CD4-positive, CD25-positive, alpha-beta regulatory T cell (primary cell): ENCODE measurements at regions not wholly inside any gene's neighbourhood (a gene's known extent, or its start where the extent isn't known, plus 50 kb on each side); places are given as distances from the start of the nearest gene placed in this dataset.
"Not testable (repeated sequence)": the region's sequence is repeated elsewhere in the genome, so short reads cannot be mapped to it uniquely, and the experiment has no call there.

Experiments used
- ATAC-seq, 2 donors: fragments of 150-1000 bp; cut with Tn5 transposase; one replicate each; pipeline ENCODE4 v1.10.0; 2021; ENCODE audit warnings: low read depth in 2 of 2, moderate number of reproducible peaks in 2 of 2, moderate library complexity in 1 of 2
- DNase-seq, 3 donors: peaks; one replicate each; pipeline versions ENCODE4 v3.0.0 to v3.0.0-alpha.2; 2012 to 2022; ENCODE audit warnings: mixed read lengths in 1 of 3
- H3K27ac ChIP-seq: one replicate; pipeline ENCODE4 v1.7.0; 2013; ENCODE audit warnings: mild to moderate bottlenecking, low read length; ENCODE audit not compliant: insufficient read depth, poor library complexity, severe bottlenecking
- H3K27me3 ChIP-seq: one replicate; pipeline ENCODE4 v1.7.0; 2013; ENCODE audit warnings: low read length; ENCODE audit not compliant: control insufficient read depth, insufficient read depth
- H3K36me3 ChIP-seq: one replicate; pipeline ENCODE4 v1.7.0; 2013; ENCODE audit warnings: mild to moderate bottlenecking, low read length, moderate library complexity; ENCODE audit not compliant: control insufficient read depth, insufficient read depth
- H3K4me1 ChIP-seq: 2 replicates; pipeline ENCODE4 v1.7.0; 2013; ENCODE audit warnings: mild to moderate bottlenecking, low read length; ENCODE audit not compliant: insufficient read depth, control insufficient read depth, poor library complexity, severe bottlenecking
- H3K4me3 ChIP-seq: one replicate; pipeline ENCODE4 v1.7.0; 2013; ENCODE audit warnings: low read depth, mild to moderate bottlenecking, low read length, moderate library complexity
- H3K9me3 ChIP-seq, 2 experiments: 1 replicate in 1 of 2; 2 replicates in 1 of 2; pipeline ENCODE4 v1.7.0; 2013; ENCODE audit warnings: low read length in 2 of 2, mild to moderate bottlenecking in 1 of 2, moderate library complexity in 1 of 2; ENCODE audit not compliant: control insufficient read depth in 2 of 2
- H3K27ac Mint-ChIP-seq, 3 donors: one replicate each; pipeline ENCODE4 v1.8.0; 2020 to 2022; ENCODE audit warnings: mild to moderate bottlenecking in 3 of 3, mixed read lengths in 3 of 3, moderate library complexity in 2 of 3
- H3K27me3 Mint-ChIP-seq: one replicate; pipeline ENCODE4 v1.8.0; 2022; ENCODE audit warnings: mild to moderate bottlenecking, mixed read lengths
- H3K36me3 Mint-ChIP-seq: one replicate; pipeline ENCODE4 v1.8.0; 2020; ENCODE audit warnings: mixed read lengths
- H3K4me1 Mint-ChIP-seq, 4 donors: one replicate each; pipeline ENCODE4 v1.8.0; 2020 to 2022; ENCODE audit warnings: mixed read lengths in 4 of 4, mild to moderate bottlenecking in 1 of 4
- H3K4me3 Mint-ChIP-seq, 4 donors: one replicate each; pipeline ENCODE4 v1.8.0; 2020 to 2022; ENCODE audit warnings: mild to moderate bottlenecking in 4 of 4, mixed read lengths in 4 of 4, moderate library complexity in 3 of 4
- H3K9me3 Mint-ChIP-seq, 7 donors: one replicate each; pipeline ENCODE4 v1.8.0; 2020 to 2022; ENCODE audit warnings: mixed read lengths in 7 of 7, mild to moderate bottlenecking in 3 of 7, moderate library complexity in 2 of 7

GRCh38 chr4:91738831-91739230 lies 564.9 kb upstream of the GRID2 start:
- H3K27ac Mint-ChIP-seq, H3K36me3 ChIP-seq, H3K4me1 Mint-ChIP-seq, H3K4me3 ChIP-seq, ATAC-seq, H3K27me3 Mint-ChIP-seq, H3K27ac ChIP-seq, H3K4me1 ChIP-seq, H3K36me3 Mint-ChIP-seq, DNase-seq, H3K9me3 ChIP-seq, H3K27me3 ChIP-seq, H3K4me3 Mint-ChIP-seq: not testable (repeated sequence)
- H3K9me3 Mint-ChIP-seq = peaks cover 0 to 17% (median 6%) of the 10 kb centered on the region in 7 donors

DNA sequence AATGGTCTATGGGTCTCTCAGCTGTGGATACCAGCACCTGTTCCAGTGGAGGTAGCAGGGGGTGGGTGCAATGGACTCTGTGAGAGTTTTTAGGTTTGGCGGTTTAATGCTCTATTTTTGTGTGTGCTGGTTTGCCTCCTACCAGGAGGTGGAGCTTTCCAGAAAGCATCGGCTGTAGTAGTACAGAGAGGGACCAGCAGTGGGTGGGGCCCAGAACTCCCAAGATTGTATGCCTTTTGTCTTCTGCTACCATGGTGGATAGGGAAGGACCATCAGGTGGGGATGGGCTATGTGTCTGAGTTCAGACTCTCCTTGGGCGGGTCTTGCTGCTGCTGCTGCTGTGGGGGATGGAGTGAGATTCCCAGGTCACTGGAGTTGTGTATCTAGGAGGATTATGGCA lies 557.2 kb upstream of the GRID2 start:
- Histone ChIP-seq H3K4me1 (no peaks in the 10 kb centered on the region), H3K9me3 (peaks cover 2 to 6% of the 10 kb centered on the region in 2 experiments), H3K27ac (no peak overlapping the region), H3K27me3 (no peaks in the 10 kb centered on the region), H3K4me3 (no peak overlapping the region), H3K36me3 (no peaks in the 10 kb centered on the region)
- H3K36me3 Mint-ChIP-seq = no peaks in the 10 kb centered on the region
- no peak overlapping the region for H3K4me3 Mint-ChIP-seq
- no peaks in the 10 kb centered on the region for H3K4me1 Mint-ChIP-seq
- ATAC-seq (no peak), DNase-seq (no peak)
- no peak overlapping the region for H3K27ac Mint-ChIP-seq
- H3K9me3 Mint-ChIP-seq = peaks cover 0 to 31% (median 8%) of the 10 kb centered on the region in 7 donors
- no peaks in the 10 kb centered on the region for H3K27me3 Mint-ChIP-seq

- Histone ChIP-seq H3K36me3 (no peaks in the 10 kb centered on the region), H3K4me3 (no peak overlapping the region), H3K4me1 (no peaks in the 10 kb centered on the region), H3K27ac (no peak overlapping the region), H3K27me3 (no peaks in the 10 kb centered on the region), H3K9me3 (peaks cover 0 to 5% of the 10 kb centered on the region in 2 experiments)
- no peak for ATAC-seq
- Mint-ChIP-seq H3K27me3 (no peaks in the 10 kb centered on the region), H3K4me3 (no peak overlapping the region), H3K36me3 (no peaks in the 10 kb centered on the region), H3K4me1 (no peaks in the 10 kb centered on the region), H3K27ac (no peak overlapping the region), H3K9me3 (peaks cover 3 to 7% (median 4%) of the 10 kb centered on the region in 7 donors)
- DNase-seq = no peak
Observed at GRCh38 chr4:91751961-91752360, 551.8 kb upstream of the GRID2 start.

- H3K36me3 Mint-ChIP-seq = no peaks in the 10 kb centered on the region
- H3K27me3 Mint-ChIP-seq = no peaks in the 10 kb centered on the region
- Histone ChIP-seq H3K36me3 (no peaks in the 10 kb centered on the region), H3K9me3 (peaks cover 0 to 3% of the 10 kb centered on the region in 2 experiments), H3K27me3 (no peaks in the 10 kb centered on the region), H3K4me3 (no peak overlapping the region), H3K4me1 (no peaks in the 10 kb centered on the region), H3K27ac (no peak overlapping the region)
- H3K4me1 Mint-ChIP-seq = no peaks in the 10 kb centered on the region
- no peak overlapping the region for H3K27ac Mint-ChIP-seq
- no peak for DNase-seq
- no peak overlapping the region for H3K4me3 Mint-ChIP-seq
- H3K9me3 Mint-ChIP-seq = peaks cover 3 to 12% (median 4%) of the 10 kb centered on the region in 7 donors
- ATAC-seq = no peak
Observed at GRCh38 chr4:91754716-91755115, 549.0 kb upstream of the GRID2 start.

GRCh38 chr4:91758487-91758886 lies 545.3 kb upstream of the GRID2 start:
- H3K27me3 Mint-ChIP-seq = no peaks in the 10 kb centered on the region
- no peaks in the 10 kb centered on the region for H3K4me1 ChIP-seq
- no peaks in the 10 kb centered on the region for H3K36me3 Mint-ChIP-seq
- peaks cover 3 to 5% (median 3%) of the 10 kb centered on the region in 7 donors for H3K9me3 Mint-ChIP-seq
- H3K27ac Mint-ChIP-seq = no peak overlapping the region
- H3K4me3 Mint-ChIP-seq = no peak overlapping the region
- H3K36me3 ChIP-seq = no peaks in the 10 kb centered on the region
- ATAC-seq (no peak), DNase-seq (no peak)
- no peaks in the 10 kb centered on the region for H3K4me1 Mint-ChIP-seq
- no peaks in the 10 kb centered on the region for H3K27me3 ChIP-seq
- H3K27ac ChIP-seq = no peak overlapping the region
- no peaks in the 10 kb centered on the region for H3K9me3 ChIP-seq
- H3K4me3 ChIP-seq = no peak overlapping the region

DNA sequence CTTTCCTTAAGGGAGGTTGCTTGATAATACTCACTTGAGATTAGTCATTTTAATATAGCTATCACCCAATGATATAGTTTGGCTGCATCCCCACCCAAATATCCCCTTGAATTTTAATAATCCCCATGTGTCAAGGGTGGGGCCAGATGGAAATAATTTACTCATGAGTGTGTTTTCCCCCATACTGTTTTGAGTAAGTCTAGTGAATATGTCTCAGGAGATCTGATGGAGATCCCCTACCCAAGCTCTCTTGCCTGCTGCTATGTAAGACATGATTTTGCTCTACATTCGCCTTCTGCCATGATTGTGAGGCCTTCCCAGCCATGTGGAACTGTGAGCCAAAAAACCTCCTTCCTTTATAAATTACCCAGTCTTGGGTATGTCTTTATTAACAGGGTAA lies 539.7 kb upstream of the GRID2 start:
- no peaks in the 10 kb centered on the region for H3K4me1 Mint-ChIP-seq
- no peaks in the 10 kb centered on the region for H3K27me3 ChIP-seq
- H3K27ac Mint-ChIP-seq = no peak overlapping the region
- no peaks in the 10 kb centered on the region for H3K27me3 Mint-ChIP-seq
- DNase-seq (no peak), ATAC-seq (no peak)
- H3K9me3 ChIP-seq = no peaks in the 10 kb centered on the region
- H3K4me1 ChIP-seq = no peaks in the 10 kb centered on the region
- no peak overlapping the region for H3K4me3 ChIP-seq
- H3K9me3 Mint-ChIP-seq = peaks cover 3 to 10% (median 7%) of the 10 kb centered on the region in 7 donors
- H3K36me3 ChIP-seq = no peaks in the 10 kb centered on the region
- H3K36me3 Mint-ChIP-seq = no peaks in the 10 kb centered on the region
- H3K4me3 Mint-ChIP-seq = no peak overlapping the region
- H3K27ac ChIP-seq = no peak overlapping the region

DNA sequence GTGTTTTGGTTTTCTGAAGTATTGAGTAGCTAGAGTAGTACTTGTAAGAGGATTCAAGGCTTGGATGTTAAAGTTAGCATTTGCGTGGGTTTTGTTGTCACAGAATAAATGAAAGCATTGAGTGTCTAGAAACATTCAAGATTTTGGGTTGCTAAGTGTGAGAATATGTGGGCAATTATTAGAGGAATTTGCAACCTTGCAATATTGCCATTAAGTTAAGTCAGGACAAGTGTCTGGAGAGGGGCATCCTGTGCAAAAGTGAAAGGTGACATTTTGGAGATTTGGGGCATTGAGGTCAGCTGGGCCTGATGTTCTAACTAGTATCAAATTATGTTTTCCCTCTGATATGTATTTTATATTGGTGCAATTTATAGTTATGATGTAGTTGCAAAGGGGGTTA lies 533.9 kb upstream of the GRID2 start:
- peaks cover under 1 to 31% (median 9%) of the 10 kb centered on the region in 7 donors for H3K9me3 Mint-ChIP-seq
- Histone ChIP-seq H3K4me3 (no peak overlapping the region), H3K27ac (no peak overlapping the region), H3K36me3 (no peaks in the 10 kb centered on the region), H3K4me1 (no peaks in the 10 kb centered on the region), H3K9me3 (peaks cover 0 to 9% of the 10 kb centered on the region in 2 experiments), H3K27me3 (no peaks in the 10 kb centered on the region)
- H3K27me3 Mint-ChIP-seq = no peaks in the 10 kb centered on the region
- ATAC-seq (no peak), DNase-seq (no peak)
- no peaks in the 10 kb centered on the region for H3K4me1 Mint-ChIP-seq
- H3K4me3 Mint-ChIP-seq = no peak overlapping the region
- H3K27ac Mint-ChIP-seq = no peak overlapping the region
- no peaks in the 10 kb centered on the region for H3K36me3 Mint-ChIP-seq

GRCh38 chr4:91791631-91792030 lies 512.1 kb upstream of the GRID2 start:
- H3K27ac ChIP-seq = not testable (repeated sequence)

More at GRCh38 chr4:91791631-91792030, 512.1 kb upstream of the GRID2 start:
- H3K4me1 ChIP-seq, H3K27me3 Mint-ChIP-seq, ATAC-seq, H3K36me3 Mint-ChIP-seq, H3K36me3 ChIP-seq, H3K27ac Mint-ChIP-seq, H3K4me3 Mint-ChIP-seq, H3K9me3 ChIP-seq, H3K4me3 ChIP-seq, DNase-seq, H3K9me3 Mint-ChIP-seq, H3K27me3 ChIP-seq, H3K4me1 Mint-ChIP-seq: not testable (repeated sequence)
